HG03097 (cell line): ENCODE measurements at regions not wholly inside any gene's neighbourhood (a gene's known extent, or its start where the extent isn't known, plus 50 kb on each side); places are given as distances from the start of the nearest gene placed in this dataset.

Source experiments
- ATAC-seq: cut with Tn5 transposase; IDR thresholded peaks from one replicate; pipeline ENCODE4 v1.9.1; 2021; ENCODE audit not compliant: unreplicated experiment, low FRiP score

DNA sequence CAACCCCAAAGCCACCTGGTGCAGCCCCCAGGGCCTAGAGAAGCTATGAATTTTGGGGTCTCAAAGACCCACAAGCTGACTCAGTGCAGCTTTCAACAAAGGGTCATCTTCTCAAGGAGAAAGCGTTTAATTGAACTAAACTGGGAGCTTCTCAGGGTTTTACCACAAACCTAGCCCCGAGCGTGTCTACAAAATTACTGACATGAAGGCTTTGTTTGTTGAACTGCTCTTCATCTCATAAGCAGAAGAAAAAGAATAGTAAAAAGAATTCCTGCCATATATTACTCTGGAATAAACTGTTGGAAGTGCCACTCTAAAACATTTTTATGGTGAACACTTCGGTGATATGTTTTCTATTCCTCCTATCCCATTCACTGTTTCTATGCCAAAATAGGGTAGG, 50.8 kb upstream of the INCENP start:
- ATAC-seq = no peak

DNA sequence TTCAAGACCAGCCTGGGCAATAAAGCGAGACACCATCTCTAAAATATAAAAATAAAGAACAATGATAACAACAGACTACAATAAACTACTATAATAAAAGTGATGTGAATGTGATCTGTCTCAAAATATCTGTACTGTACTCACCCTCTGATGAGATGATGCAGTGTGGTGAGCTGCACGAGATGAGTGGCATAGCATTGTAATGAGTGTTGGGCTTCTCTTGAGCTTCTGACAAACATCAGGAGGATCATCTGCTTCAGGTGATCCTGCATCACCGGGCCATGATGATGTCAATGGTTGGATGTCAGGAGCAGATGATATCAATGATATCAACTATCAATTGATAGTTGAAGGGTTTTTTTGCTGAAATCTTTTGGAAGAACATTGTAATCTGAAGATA, 52.4 kb upstream of the INCENP start:
- no peak for ATAC-seq

DNA sequence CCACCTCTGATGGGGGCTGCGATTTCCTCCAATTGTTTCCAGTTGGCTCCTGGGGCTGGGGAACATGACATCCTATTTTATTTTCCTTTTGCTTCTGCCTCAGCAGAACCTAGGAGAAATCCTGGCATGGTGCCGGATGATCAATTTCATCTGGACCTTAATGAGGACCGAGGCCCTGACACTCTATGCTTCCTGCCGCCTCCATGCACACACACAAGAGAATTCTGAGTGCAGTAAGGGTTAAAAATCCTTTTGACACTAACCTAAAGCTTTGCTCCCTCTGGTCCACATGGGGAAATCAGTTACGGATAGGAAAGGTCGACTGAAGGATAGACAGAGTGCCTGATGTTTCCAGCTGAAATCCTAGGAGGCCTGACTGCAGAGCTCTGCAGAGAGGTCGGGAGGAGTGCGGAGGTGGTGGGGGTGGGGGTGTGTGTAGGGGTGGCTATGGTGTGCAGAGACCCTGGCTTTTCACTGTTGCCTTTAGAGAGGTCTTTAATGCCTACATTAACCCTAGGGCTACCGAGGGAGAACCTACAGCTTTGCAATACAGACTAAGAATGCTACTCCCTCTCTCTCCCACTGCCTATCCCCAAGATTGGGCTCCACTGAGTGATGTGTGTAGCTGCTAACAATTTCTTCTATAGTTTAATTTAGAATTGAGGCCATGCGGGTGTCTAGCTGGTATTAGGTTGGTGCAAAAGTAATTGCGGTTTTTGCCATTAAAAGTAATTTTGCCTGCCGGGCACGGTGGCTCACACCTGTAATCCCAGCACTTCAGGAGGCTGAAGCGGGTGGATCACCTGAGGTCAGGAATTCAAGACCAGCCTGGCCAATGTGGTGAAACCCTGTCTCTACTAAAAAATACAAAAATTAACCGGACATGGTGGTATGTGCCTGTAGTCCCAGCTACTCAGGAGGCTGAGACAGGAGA, 53.6 kb upstream of the INCENP start:
- ATAC-seq = no peak

DNA sequence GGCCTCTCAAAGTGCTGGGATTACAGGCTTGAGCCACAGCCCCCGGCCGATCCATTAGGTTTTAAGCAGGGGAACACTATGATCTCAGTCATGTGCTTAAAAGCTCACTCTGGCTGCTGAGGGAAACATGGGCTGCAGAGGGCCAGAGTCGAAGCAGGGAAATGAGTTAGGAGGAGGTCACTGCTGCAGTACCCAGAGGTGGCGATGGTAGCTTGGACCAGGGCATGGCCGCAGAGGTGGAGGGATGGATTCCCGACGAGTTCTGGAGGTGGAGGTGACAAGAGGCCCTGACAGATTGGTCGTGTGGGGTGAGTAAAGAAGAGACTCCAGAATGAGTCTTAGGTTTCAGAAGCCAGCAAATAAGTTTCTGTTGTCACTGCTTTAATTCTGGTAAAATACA, 54.4 kb upstream of the INCENP start:
- no peak for ATAC-seq

DNA sequence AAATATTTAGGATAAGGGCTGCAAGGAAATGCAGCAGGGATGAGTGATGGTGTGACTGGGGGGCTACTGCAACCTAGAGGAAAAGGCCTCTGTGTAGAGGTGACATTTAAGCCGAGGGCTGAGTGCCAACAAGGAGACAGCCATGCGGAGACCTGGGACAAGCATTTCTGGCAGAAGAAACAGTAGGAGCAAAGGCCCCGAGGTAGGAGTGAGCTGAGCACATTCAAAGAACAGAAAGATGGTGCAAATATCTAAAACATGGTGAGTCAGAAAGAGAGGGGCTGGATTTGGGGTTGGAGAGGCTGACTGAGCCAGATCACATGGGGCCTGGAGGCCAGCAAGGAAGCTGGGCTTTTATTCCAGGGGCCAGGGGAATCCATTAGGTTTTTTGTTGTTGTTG, 55.1 kb upstream of the INCENP start:
- ATAC-seq = no peak

DNA sequence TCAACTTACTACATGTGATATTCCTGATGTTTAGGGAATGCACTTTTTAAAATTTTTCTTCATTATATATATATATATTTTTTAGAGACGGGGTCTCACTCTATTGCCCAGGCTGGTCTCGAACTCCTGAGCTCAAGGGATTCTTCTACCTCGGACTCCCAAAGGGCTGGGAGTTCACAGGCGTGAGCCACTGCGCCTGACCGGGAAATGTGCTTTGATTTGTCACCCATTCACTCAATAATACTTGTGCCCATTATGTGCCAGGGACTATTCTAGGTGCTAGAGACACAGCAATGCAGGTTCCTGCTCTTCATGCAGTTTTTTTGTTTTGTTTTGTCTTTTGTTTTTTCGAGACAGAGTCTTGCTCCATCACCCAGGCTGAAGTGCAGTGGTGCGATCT, 56.1 kb upstream of the INCENP start:
- no peak for ATAC-seq

DNA sequence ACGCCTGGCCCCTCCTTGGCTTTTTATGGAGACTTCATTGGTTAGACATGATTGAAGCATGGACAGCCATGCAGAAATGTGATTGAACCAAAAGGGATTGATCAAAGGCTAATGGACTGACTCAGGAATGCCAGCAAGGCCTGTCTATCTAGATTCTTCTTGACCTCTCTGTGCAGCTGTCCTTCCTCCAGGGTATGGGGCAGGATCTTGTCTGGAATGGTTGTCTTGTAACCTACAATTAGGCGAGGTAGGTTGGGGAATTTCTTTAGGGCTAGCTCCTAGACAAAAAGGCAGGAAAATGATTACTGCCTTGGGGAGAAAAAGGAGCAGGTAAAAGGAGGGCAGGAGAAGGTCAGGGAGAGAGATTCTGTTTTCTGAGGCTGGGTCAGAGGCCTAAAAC, 59.6 kb upstream of the INCENP start:
- ATAC-seq = no peak

DNA sequence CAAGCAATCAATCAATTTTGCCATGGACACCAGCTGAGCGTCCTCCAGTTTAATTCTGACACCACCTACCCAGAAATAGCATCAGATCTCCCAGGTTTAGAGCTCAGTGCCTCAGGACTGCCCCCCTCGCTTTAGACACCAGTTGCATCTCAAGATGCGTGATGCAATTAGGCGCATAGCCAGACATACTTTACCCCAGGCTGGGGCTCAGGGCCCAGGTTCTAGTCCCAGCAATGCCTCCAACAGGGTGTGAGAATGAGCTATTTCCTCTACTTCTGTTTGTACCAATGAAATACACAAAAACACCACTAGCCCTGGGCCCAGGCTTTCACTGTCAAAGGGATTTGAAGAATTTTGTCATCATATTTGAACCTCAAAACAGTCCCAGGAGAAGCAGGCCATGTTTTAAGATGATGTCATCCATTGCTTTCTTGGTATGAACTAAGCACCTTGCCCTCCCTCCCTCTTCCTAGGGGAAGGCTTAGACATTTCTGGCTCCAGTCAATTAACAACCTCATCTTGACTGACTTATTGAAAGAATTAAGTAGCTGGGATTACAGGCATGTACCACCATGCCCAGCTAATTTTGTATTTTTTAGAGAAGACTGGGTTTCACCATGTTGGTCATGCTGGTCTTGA, 61.5 kb upstream of the INCENP start:
- no peak for ATAC-seq

DNA sequence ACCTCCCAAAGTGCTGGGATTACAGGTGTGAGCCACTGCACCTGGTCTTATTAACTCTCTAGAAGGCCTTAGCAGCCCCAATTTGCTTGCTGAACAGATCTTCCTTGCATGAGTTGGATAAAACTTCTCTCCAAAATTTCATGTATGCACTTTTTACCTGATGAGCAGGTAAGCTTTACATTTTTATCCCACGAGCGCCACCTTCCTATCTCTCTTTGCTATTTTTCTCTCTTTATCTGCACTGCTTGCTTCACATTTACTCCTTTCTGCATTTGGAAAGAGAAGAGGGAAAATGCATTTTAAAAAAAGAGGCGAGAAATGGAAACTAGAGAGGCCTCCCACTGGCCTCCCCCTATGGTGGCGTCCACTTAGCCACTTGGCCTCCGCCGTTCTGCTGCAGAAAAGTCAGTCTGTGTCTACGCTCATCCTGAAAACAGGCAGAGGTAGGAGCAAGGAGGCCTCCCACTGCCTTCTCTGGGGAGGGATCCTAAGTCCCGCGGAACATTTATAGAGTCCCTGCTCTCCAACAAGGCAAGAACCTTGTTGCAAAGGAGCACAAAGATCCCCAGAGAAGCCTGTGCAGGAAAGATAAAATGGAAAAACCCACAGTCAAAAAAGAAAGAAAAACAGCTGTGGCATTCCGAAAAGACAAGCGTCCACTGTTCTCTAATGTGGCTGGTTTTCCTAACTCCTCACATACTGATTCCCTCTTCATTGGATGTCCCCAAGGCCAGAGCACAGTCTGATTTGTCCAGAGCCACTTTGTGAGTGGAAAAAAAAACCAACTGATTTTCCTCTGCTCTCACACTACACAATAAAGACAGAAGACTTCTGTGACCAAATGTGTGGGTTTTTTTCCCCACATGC, 62.2 kb upstream of the INCENP start:
- no peak for ATAC-seq

DNA sequence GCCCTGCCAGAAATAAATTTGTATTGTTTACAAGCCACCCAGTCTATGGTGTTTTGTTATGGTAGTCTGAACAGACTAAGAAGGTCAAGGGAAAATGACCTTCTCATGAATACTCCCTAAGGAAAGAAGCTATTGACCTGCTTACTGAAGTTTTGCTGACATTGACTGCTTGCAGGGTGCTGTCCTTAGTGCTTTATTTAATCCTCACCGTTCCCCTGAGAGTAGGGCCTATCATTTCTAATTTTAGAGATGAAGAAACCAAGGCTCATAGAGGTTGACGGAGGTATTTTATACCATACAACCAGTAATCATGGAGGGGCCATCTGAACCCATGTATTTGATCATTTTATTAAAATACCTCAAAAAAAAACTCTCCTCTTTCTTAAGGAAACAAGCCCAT, 66.7 kb upstream of the INCENP start:
- ATAC-seq = no peak

DNA sequence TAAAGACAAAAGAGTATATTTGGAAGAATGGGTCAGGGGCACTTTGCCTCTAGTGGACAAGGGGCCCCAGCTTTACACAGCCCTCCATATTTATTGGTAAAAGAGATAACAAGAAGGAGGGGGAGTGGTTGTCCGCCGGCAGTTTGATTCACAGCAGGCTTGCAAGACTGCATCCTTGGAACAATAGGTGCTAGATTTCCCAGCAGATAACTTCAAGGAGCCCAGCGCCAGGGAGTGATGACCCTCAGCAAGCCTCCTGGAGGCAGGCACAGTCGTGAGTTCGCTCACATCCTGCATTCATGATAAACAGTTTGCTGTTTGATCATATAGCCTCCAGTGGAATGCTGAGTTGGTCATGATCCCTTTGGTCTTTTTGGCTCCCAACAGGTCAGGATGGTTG, 67.8 kb upstream of the INCENP start:
- ATAC-seq = no peak

DNA sequence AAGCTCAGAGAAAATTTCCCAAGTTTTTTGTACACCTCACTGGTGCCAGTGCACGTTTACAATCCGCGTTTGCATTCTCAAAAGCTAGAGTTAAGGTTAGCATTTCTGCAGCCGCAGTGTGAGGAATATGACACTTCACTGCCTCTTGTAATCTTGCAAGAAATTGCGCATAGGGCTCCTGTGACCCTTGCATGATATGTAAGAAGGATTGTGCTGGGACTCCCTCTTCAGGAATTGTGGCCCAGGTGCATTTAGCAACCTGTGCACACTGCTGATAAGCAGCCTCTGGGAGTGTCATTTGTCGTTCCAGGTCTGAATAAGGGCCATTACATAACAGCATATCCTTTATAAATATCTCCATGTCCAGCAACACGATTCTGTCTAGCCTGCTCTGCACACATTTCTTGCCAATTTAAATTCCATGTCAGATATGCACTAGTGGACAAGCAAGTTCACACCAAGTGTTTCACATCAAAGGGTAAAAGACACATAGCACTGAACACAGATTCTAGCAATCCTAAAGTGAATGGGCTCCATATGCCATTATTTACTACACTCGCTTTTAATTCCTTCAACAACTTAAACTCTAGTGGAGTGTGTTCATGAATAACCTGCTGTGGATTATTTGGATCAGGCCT, 69.2 kb upstream of the INCENP start:
- no peak for ATAC-seq

DNA sequence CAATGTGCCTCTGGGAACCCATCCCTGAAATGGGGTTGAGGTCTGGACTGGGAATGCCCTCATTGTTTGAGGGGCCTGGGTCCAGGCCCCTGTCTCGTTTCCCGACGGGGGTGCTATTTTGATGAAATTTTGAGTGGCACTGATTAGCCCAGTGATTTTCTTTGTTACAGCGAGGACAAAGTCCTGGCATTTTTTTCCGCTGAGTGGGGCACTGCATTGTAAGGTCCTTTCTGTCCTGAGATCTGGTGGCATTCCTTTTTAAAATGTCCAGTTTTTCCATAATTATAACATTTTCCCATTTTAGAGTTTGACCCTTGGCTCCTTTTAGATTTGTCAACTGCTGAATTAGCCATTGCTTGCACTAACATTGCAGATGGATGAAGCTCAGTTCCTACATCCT, 69.7 kb upstream of the INCENP start:
- no peak for ATAC-seq

DNA sequence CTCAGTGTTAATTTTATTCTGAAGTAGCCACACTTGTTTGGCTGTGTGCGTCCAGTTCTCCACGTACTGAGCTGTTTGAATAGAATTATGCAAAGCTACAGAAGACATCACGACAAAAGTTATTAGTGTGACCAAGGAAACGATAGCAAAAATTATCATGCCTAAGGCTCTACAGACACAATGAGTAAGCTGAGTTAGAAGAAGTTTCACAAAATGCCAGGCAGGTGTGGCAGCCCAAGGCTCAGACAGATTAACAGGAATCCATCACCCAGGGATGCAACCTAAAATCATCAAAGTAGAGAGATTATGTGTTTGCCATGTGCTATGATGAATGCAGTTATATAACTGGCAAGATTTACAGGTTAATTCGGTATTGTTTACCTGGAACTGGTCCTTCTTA, 73.1 kb upstream of the INCENP start:
- no peak for ATAC-seq

DNA sequence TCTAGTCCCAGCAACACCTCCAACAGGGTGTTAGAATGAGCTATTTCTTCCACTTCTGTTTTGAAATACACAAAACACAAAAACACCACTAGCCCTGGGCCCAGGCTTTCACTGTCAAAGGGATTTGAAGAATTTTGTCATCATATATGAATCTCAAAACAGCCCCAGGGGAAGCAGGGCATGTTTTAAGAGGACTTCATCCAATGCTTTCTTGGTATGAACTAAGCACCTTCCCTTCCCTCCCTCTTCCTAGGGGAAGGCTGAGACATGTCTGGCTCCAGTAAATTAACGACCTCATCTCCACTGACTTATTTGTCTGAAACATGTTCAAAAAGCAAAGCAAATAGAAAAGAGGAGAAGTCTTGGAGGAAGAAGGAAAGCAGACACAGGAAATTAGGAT, 75.7 kb upstream of the INCENP start:
- no peak for ATAC-seq

DNA sequence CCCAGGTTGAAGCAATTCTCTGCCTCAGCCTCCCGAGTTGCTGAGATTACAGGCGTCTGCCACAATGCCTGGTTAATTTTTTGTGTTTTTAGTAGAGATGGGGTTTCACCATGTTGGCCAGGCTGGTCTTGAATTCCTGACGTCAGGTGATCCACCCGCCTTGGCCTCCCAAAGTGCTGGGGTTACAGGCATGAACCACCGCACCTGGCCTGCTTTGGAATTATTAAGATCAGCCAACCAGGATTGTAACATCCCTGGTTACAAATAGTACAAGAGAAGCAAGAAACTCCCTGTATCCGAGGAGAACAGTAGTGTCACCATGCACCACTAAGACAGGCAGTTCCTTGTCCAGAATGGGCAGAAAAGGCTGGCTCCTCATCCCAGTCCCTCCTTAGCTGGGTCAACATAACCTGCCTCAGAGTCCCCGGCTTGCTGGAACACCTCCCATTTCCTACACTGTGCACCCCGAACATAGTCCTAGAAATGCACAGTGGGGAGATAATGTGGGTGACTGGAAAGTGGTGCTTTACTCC, 77.2 kb upstream of the INCENP start:
- ATAC-seq = no peak

DNA sequence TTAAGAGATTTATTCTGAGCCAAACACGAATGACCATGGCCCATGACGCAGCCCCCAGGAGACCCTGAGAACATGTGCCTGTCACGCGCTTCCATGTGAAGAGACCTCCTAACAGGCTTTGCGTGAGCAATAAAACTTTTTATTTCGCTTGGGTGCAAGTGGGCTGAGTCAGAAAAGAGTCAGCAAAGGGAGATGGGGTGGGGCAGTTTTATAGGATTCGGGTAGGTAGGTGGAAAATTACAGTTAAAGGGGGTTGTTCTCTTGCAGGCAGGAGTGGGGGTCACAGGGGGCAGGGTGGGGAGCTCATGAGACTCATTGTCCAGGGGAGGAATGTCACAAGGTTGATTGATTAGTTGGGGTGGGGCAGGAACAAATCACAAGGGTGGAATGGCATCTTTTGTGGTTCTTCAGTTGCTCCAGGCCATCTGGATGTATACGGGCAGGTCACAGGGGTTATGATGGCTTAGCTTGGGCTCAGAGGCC, 77.2 kb upstream of the FTH1 start:
- no peak for ATAC-seq

DNA sequence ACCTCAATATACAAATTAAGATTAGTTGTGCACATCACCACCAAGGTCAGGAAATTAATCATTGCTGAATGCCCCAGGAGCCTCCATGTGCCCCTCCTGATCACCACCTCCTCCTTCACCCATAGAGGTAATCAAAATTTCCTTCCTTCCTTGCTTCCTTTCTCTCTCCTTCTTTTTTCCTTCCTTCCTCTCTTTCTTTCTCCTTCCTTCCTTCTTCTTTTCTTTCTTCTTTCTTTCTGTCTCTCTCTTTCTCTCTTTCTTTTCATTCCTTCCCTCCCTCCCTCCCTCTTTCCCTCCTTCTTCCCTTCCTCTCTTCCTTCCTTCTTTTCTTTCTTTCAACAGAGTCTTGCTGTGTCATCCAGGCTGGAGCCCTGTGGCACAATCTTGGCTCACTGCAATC, 67.9 kb upstream of the FTH1 start:
- no peak for ATAC-seq

DNA sequence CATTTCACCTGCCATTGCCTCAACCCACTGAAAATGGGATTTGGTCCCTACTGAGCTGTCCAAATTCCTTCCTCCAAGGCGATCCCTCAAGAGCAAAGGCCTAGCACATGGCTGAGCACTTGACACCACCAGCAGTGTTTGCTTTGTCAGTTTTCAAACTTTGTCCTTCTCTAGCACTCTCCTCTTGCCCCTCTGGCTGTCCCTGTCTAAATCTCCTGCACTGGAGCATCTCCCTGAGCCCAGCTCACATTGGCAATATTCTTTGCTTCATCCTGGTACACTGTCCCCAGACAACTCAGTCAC, 66.6 kb upstream of the FTH1 start:
- no peak for ATAC-seq

DNA sequence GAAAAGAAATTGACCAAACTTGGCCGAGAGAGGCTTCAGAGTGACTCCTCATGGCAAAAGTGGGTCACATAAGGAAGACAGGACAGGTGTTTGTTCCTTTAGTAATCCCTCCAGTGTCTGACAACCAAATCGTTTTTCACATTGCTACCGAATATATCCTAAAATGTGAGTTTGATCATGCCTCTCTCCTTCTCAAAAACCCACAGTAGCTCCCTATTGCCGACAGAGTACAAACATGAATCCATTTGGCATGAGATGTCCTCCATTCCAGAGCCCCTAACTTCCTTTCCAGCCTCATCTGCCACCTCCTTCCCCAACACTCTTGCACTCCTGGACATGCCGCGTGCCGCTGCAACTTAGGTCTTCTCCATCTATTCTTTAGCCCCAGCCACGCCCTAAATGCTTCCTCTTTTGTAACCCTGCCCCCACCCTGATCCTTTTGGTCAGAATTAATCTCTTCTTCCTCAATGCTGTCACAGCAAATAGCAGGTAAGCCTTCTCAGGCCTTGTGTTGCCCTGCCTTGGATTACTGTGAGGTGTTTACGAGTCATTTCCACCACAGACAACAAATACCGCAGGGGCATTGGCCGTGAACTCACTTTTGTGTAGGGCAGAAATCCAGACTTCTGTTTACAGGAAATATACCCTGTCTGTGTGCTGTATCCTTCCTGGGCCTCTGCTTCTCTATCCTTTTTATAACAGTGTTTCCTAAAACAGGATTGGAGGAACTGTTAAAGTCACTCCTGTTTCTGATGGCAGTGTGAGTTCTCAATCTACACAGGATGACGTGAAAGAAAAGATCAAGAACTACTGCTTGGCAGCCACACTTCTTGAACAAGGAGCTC, 66.0 kb upstream of the FTH1 start:
- ATAC-seq = no peak
